ENCODE measurements at regions not wholly inside any gene's neighbourhood (a gene's known extent, or its start where the extent isn't known, plus 50 kb on each side); places are given as distances from the start of the nearest gene placed in this dataset.

- Histone ChIP-seq H3K4me3 (ENCODE audit: insufficient read depth, low read depth, low read length, poor library complexity, severe bottlenecking) (no peak overlapping the region), H3K27me3 (replicated peaks; ENCODE audit: control insufficient read depth, insufficient read depth, low read length, poor library complexity, severe bottlenecking) (no peaks in the 10 kb centered on the region), H3K27ac (ENCODE audit: insufficient read depth, low read length, poor library complexity, severe bottlenecking) (no peak overlapping the region), H3K9me3 (ENCODE audit: control insufficient read depth, low read length) (no peaks in the 10 kb centered on the region), H3K4me1 (ENCODE audit: control insufficient read depth, insufficient read depth, low read length, poor library complexity, severe bottlenecking) (no peaks in the 10 kb centered on the region), H3K36me3 (ENCODE audit: control insufficient read depth, insufficient read depth, low read length) (no peaks in the 10 kb centered on the region)
- DNase-seq, result no peak
Observed at GRCh38 chr1:232274999-232275710, 354.8 kb downstream of the SIPA1L2 start.

- Histone ChIP-seq H3K27ac (ENCODE audit: insufficient read depth, low read length, poor library complexity, severe bottlenecking) (no peak overlapping the region), H3K4me3 (ENCODE audit: insufficient read depth, low read depth, low read length, poor library complexity, severe bottlenecking) (no peak overlapping the region), H3K36me3 (ENCODE audit: control insufficient read depth, insufficient read depth, low read length) (no peaks in the 10 kb centered on the region), H3K4me1 (ENCODE audit: control insufficient read depth, insufficient read depth, low read length, poor library complexity, severe bottlenecking) (no peaks in the 10 kb centered on the region), H3K27me3 (replicated peaks; ENCODE audit: control insufficient read depth, insufficient read depth, low read length, poor library complexity, severe bottlenecking) (no peaks in the 10 kb centered on the region), H3K9me3 (ENCODE audit: control insufficient read depth, low read length) (no peaks in the 10 kb centered on the region)
- no peak for DNase-seq
Observed at GRCh38 chr1:232274236-232274855, 355.6 kb downstream of the SIPA1L2 start.

- no peak overlapping the region for H3K4me3 ChIP-seq (ENCODE audit: insufficient read depth, low read depth, low read length, poor library complexity, severe bottlenecking)
- no peaks in the 10 kb centered on the region for H3K4me1 ChIP-seq (ENCODE audit: control insufficient read depth, insufficient read depth, low read length, poor library complexity, severe bottlenecking)
- DNase-seq, result no peak
- no peaks in the 10 kb centered on the region for H3K27me3 ChIP-seq (replicated peaks; ENCODE audit: control insufficient read depth, insufficient read depth, low read length, poor library complexity, severe bottlenecking)
- H3K27ac ChIP-seq (ENCODE audit: insufficient read depth, low read length, poor library complexity, severe bottlenecking), result no peak overlapping the region
- no peaks in the 10 kb centered on the region for H3K9me3 ChIP-seq (ENCODE audit: control insufficient read depth, low read length)
- H3K36me3 ChIP-seq (ENCODE audit: control insufficient read depth, insufficient read depth, low read length), result no peaks in the 10 kb centered on the region
Observed at GRCh38 chr1:232273011-232273410, 356.9 kb downstream of the SIPA1L2 start.

- no peak for DNase-seq
- Histone ChIP-seq H3K4me1 (ENCODE audit: control insufficient read depth, insufficient read depth, low read length, poor library complexity, severe bottlenecking) (no peaks in the 10 kb centered on the region), H3K36me3 (ENCODE audit: control insufficient read depth, insufficient read depth, low read length) (no peaks in the 10 kb centered on the region), H3K27me3 (replicated peaks; ENCODE audit: control insufficient read depth, insufficient read depth, low read length, poor library complexity, severe bottlenecking) (no peaks in the 10 kb centered on the region), H3K27ac (ENCODE audit: insufficient read depth, low read length, poor library complexity, severe bottlenecking) (no peak overlapping the region), H3K4me3 (ENCODE audit: insufficient read depth, low read depth, low read length, poor library complexity, severe bottlenecking) (no peak overlapping the region), H3K9me3 (ENCODE audit: control insufficient read depth, low read length) (no peaks in the 10 kb centered on the region)
Observed at GRCh38 chr1:232271991-232272589, 357.8 kb downstream of the SIPA1L2 start.

- no peak for DNase-seq
- H3K9me3 ChIP-seq (ENCODE audit: control insufficient read depth, low read length), result no peaks in the 10 kb centered on the region
- H3K27ac ChIP-seq (ENCODE audit: insufficient read depth, low read length, poor library complexity, severe bottlenecking), result no peak overlapping the region
- H3K4me3 ChIP-seq (ENCODE audit: insufficient read depth, low read depth, low read length, poor library complexity, severe bottlenecking), result no peak overlapping the region
- H3K27me3 ChIP-seq (replicated peaks; ENCODE audit: control insufficient read depth, insufficient read depth, low read length, poor library complexity, severe bottlenecking), result no peaks in the 10 kb centered on the region
- no peaks in the 10 kb centered on the region for H3K4me1 ChIP-seq (ENCODE audit: control insufficient read depth, insufficient read depth, low read length, poor library complexity, severe bottlenecking)
- no peaks in the 10 kb centered on the region for H3K36me3 ChIP-seq (ENCODE audit: control insufficient read depth, insufficient read depth, low read length)
Observed at GRCh38 chr1:232271299-232271698, 358.6 kb downstream of the SIPA1L2 start.

GRCh38 chr1:232269988-232270387 is 359.9 kb downstream of the SIPA1L2 start:
- no peak for DNase-seq
- Histone ChIP-seq H3K36me3 (ENCODE audit: control insufficient read depth, insufficient read depth, low read length) (no peaks in the 10 kb centered on the region), H3K9me3 (ENCODE audit: control insufficient read depth, low read length) (no peaks in the 10 kb centered on the region), H3K27ac (ENCODE audit: insufficient read depth, low read length, poor library complexity, severe bottlenecking) (no peak overlapping the region), H3K4me3 (ENCODE audit: insufficient read depth, low read depth, low read length, poor library complexity, severe bottlenecking) (no peak overlapping the region), H3K27me3 (replicated peaks; ENCODE audit: control insufficient read depth, insufficient read depth, low read length, poor library complexity, severe bottlenecking) (no peaks in the 10 kb centered on the region), H3K4me1 (ENCODE audit: control insufficient read depth, insufficient read depth, low read length, poor library complexity, severe bottlenecking) (no peaks in the 10 kb centered on the region)

- H3K4me3 ChIP-seq (ENCODE audit: insufficient read depth, low read depth, low read length, poor library complexity, severe bottlenecking), result no peak overlapping the region
- no peaks in the 10 kb centered on the region for H3K9me3 ChIP-seq (ENCODE audit: control insufficient read depth, low read length)
- no peaks in the 10 kb centered on the region for H3K36me3 ChIP-seq (ENCODE audit: control insufficient read depth, insufficient read depth, low read length)
- no peak for DNase-seq
- no peaks in the 10 kb centered on the region for H3K4me1 ChIP-seq (ENCODE audit: control insufficient read depth, insufficient read depth, low read length, poor library complexity, severe bottlenecking)
- no peak overlapping the region for H3K27ac ChIP-seq (ENCODE audit: insufficient read depth, low read length, poor library complexity, severe bottlenecking)
- no peaks in the 10 kb centered on the region for H3K27me3 ChIP-seq (replicated peaks; ENCODE audit: control insufficient read depth, insufficient read depth, low read length, poor library complexity, severe bottlenecking)
Observed at GRCh38 chr1:232267837-232268598, 361.9 kb downstream of the SIPA1L2 start.

GRCh38 chr1:232267092-232267836 is 362.7 kb downstream of the SIPA1L2 start:
- H3K4me1 ChIP-seq (ENCODE audit: control insufficient read depth, insufficient read depth, low read length, poor library complexity, severe bottlenecking), result no peaks in the 10 kb centered on the region
- no peak overlapping the region for H3K4me3 ChIP-seq (ENCODE audit: insufficient read depth, low read depth, low read length, poor library complexity, severe bottlenecking)
- H3K36me3 ChIP-seq (ENCODE audit: control insufficient read depth, insufficient read depth, low read length), result no peaks in the 10 kb centered on the region
- no peaks in the 10 kb centered on the region for H3K27me3 ChIP-seq (replicated peaks; ENCODE audit: control insufficient read depth, insufficient read depth, low read length, poor library complexity, severe bottlenecking)
- DNase-seq, result no peak
- H3K9me3 ChIP-seq (ENCODE audit: control insufficient read depth, low read length), result no peaks in the 10 kb centered on the region
- no peak overlapping the region for H3K27ac ChIP-seq (ENCODE audit: insufficient read depth, low read length, poor library complexity, severe bottlenecking)

- Histone ChIP-seq H3K4me3 (ENCODE audit: insufficient read depth, low read depth, low read length, poor library complexity, severe bottlenecking) (no peak overlapping the region), H3K27ac (ENCODE audit: insufficient read depth, low read length, poor library complexity, severe bottlenecking) (no peak overlapping the region), H3K4me1 (ENCODE audit: control insufficient read depth, insufficient read depth, low read length, poor library complexity, severe bottlenecking) (no peaks in the 10 kb centered on the region), H3K36me3 (ENCODE audit: control insufficient read depth, insufficient read depth, low read length) (no peaks in the 10 kb centered on the region), H3K9me3 (ENCODE audit: control insufficient read depth, low read length) (no peaks in the 10 kb centered on the region), H3K27me3 (replicated peaks; ENCODE audit: control insufficient read depth, insufficient read depth, low read length, poor library complexity, severe bottlenecking) (no peaks in the 10 kb centered on the region)
- DNase-seq, result no peak
Observed at GRCh38 chr1:232263452-232263851, 366.5 kb downstream of the SIPA1L2 start.
